ENCODE measurements at regions not wholly inside any gene's neighbourhood (a gene's known extent, or its start where the extent isn't known, plus 50 kb on each side); places are given as distances from the start of the nearest gene placed in this dataset.
"Not testable (repeated sequence)": the region's sequence is repeated elsewhere in the genome, so short reads cannot be mapped to it uniquely, and the experiment has no call there.

GRCh38 chr3:182139627-182140357 lies 428.1 kb downstream of the SOX2 start:
- intact Hi-C loops (cut with DNase I) = no loop called here
- H3K36me3 ChIP-seq = no peaks in the 10 kb centered on the region
- H3K27me3 ChIP-seq = peaks cover 0 to 4% (median 0%) of the 10 kb centered on the region in 4 donors
- 56% methylated on average over 7 of the region's 7 CpGs for WGBS
- H3K4me1 ChIP-seq = no peaks in the 10 kb centered on the region
- H3K9me3 ChIP-seq = no peaks in the 10 kb centered on the region
- no peak overlapping the region for H3K4me3 ChIP-seq
- no peak for TF ChIP-seq CTCF (IDR thresholded peaks at IDR 0.05)
- no peak for TF ChIP-seq POLR2A (IDR thresholded peaks at IDR 0.05; ENCODE audit: low read depth)
- no peak for TF ChIP-seq EP300 (IDR thresholded peaks at IDR 0.05)
- no peak for TF ChIP-seq POLR2AphosphoS5 (IDR thresholded peaks at IDR 0.05)
- DNase-seq (ENCODE audit: extremely low spot score) = no peak
- no peak overlapping the region for H3K27ac ChIP-seq (replicated peaks in 1 of 4)

DNA sequence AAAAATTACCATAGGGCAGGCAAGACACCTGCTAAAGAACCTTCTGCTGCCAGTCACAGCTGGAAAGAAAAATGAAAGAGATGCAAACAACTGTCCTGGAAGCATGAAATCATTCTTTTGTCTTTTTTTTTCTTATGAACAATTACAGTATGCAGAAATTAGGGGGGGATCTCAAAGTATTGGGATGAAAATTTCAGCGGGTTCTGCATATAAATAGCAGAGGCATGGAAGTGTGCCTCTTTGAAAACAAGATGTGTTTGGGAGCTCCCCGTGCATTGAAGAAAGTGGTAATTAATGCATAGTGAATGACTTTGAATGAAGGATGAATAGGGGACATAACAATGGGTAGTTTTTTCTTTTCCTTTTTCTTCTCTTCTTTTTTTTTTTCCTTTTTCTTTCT lies 431.2 kb downstream of the SOX2 start:
- Histone ChIP-seq H3K4me3 (no peak overlapping the region), H3K36me3 (no peaks in the 10 kb centered on the region), H3K27me3 (no peaks in the 10 kb centered on the region), H3K4me1 (no peaks in the 10 kb centered on the region), H3K9me3 (no peaks in the 10 kb centered on the region), H3K27ac (replicated peaks in 1 of 4) (no peak overlapping the region)
- WGBS = 17% methylated on average over 2 of the region's 2 CpGs
- DNase-seq (ENCODE audit: extremely low spot score) = no peak
- no peak for TF ChIP-seq POLR2A (IDR thresholded peaks at IDR 0.05; ENCODE audit: low read depth)
- TF ChIP-seq POLR2AphosphoS5 (IDR thresholded peaks at IDR 0.05) = no peak
- TF ChIP-seq EP300 (IDR thresholded peaks at IDR 0.05) = no peak
- TF ChIP-seq CTCF (IDR thresholded peaks at IDR 0.05) = no peak
- intact Hi-C loops (cut with DNase I) = no loop called here

DNA sequence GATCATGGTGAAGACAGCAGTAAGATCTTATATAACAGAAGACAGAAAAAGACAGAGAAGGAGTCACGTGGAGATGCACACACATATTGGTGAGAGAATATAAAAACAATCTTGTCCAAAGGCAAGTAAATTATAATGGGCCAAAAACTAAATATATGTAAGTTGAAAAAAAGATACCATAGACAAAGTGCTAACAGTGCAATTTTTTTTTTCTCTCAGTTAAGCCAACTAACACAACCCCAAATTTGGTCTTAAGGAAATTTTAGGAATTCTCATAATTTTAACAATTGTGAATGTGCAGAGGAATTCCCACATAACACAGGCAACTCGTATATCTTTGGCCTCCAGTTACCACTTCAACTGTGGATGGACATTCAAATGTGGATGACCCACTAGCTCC lies 432.2 kb downstream of the SOX2 start:
- intact Hi-C loops (cut with DNase I) = no loop called here
- H3K4me3 ChIP-seq = no peak overlapping the region

GRCh38 chr3:182148360-182148759 lies 436.6 kb downstream of the SOX2 start:
- 66% methylated on average over 3 of the region's 3 CpGs for WGBS
- no peak for TF ChIP-seq CTCF (IDR thresholded peaks at IDR 0.05)
- no peak for TF ChIP-seq POLR2A (IDR thresholded peaks at IDR 0.05; ENCODE audit: low read depth)
- TF ChIP-seq POLR2AphosphoS5 (IDR thresholded peaks at IDR 0.05) = no peak
- TF ChIP-seq EP300 (IDR thresholded peaks at IDR 0.05) = no peak

More for the DNA sequence above, 432.2 kb downstream of the SOX2 start:
- no peak overlapping the region for H3K27ac ChIP-seq (replicated peaks in 1 of 4)
- H3K36me3 ChIP-seq = no peaks in the 10 kb centered on the region
- H3K4me1 ChIP-seq = no peaks in the 10 kb centered on the region
- 56% methylated on average over 2 of the region's 2 CpGs for WGBS
- no peaks in the 10 kb centered on the region for H3K27me3 ChIP-seq
- no peak for DNase-seq (ENCODE audit: extremely low spot score)
- TF ChIP-seq CTCF (IDR thresholded peaks at IDR 0.05) (no peak), POLR2A (IDR thresholded peaks at IDR 0.05; ENCODE audit: low read depth) (no peak), EP300 (IDR thresholded peaks at IDR 0.05) (no peak), POLR2AphosphoS5 (IDR thresholded peaks at IDR 0.05) (no peak)
- H3K9me3 ChIP-seq = no peaks in the 10 kb centered on the region

DNA sequence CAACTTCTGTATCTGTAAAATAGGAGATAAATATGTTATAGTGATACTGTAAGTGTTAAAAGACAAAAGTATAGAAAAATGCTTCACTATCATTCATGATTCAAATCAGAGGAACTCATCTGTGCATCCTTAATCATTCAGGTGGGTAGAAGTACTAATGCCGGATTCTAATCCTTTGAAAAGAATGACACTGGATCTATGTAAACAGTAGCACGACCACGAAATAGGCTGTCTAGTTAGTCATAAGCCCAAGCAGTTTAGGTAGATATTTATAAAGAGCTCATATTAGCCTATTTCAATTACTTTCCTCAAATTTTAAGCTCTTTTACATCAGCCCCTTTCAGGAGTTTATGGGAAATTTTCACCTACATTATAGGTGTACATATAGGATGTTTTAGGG lies 437.9 kb downstream of the SOX2 start:
- Histone ChIP-seq H3K9me3 (peaks cover 0 to 7% (median 0%) of the 10 kb centered on the region in 4 donors), H3K27ac (replicated peaks in 1 of 4) (no peak overlapping the region), H3K4me1 (no peaks in the 10 kb centered on the region), H3K36me3 (no peaks in the 10 kb centered on the region), H3K27me3 (no peaks in the 10 kb centered on the region), H3K4me3 (no peak overlapping the region)
- DNase-seq (ENCODE audit: extremely low spot score) = no peak
- TF ChIP-seq POLR2A (IDR thresholded peaks at IDR 0.05; ENCODE audit: low read depth) (no peak), POLR2AphosphoS5 (IDR thresholded peaks at IDR 0.05) (no peak), EP300 (IDR thresholded peaks at IDR 0.05) (no peak), CTCF (IDR thresholded peaks at IDR 0.05) (no peak)
- intact Hi-C loops (cut with DNase I) = no loop called here
- WGBS = 70% methylated on average over 3 of the region's 3 CpGs

More at GRCh38 chr3:182148360-182148759, 436.6 kb downstream of the SOX2 start:
- H3K4me1 ChIP-seq = no peaks in the 10 kb centered on the region
- peaks cover 0 to 7% (median 0%) of the 10 kb centered on the region in 4 donors for H3K9me3 ChIP-seq
- no peaks in the 10 kb centered on the region for H3K27me3 ChIP-seq
- intact Hi-C loops (cut with DNase I) = no loop called here
- DNase-seq (ENCODE audit: extremely low spot score) = no peak
- no peak overlapping the region for H3K27ac ChIP-seq (replicated peaks in 1 of 4)
- no peak overlapping the region for H3K4me3 ChIP-seq
- no peaks in the 10 kb centered on the region for H3K36me3 ChIP-seq

DNA sequence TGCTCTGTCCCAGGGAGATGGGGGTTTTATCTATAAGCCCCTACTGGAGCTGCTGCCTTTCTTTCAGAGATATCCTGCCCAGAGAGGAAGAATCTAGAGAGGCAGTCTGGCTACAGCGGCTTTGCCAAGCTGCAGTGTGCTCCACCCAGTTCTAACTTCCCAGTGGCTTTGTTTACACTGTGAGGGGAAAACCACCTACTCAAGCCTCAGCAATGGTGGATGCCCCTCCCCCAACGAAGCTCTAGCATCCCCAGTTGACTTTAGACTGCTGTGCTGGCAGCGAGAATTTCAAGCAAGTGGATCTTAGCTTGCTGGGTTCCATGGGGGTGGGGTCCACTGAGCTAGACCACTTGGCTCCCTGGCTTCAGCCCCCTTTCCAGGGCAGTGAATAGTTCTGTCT lies 444.6 kb downstream of the SOX2 start:
- H3K4me3 ChIP-seq; H3K36me3 ChIP-seq; H3K4me1 ChIP-seq; H3K9me3 ChIP-seq; DNase-seq (ENCODE audit: extremely low spot score); intact Hi-C loops (cut with DNase I); H3K27me3 ChIP-seq; H3K27ac ChIP-seq (replicated peaks in 1 of 4): not testable (repeated sequence)
- 65% methylated on average over 3 of the region's 3 CpGs for WGBS

Data from esophagus muscularis mucosa (tissue), 4 donors.